GM23338 (cell line): ENCODE measurements at regions not wholly inside any gene's neighbourhood (a gene's known extent, or its start where the extent isn't known, plus 50 kb on each side); places are given as distances from the start of the nearest gene placed in this dataset.

Experiments used
- ATAC-seq: fragments of 200-7000 bp; cut with Tn5 transposase; 3 replicates; pipeline ENCODE4 v1.9.1; 2020
- DNase-seq: peaks from one replicate; pipeline ENCODE4 v3.0.0-alpha.2; 2015; ENCODE audit warnings: low spot score
- H2AFZ ChIP-seq: fragments of 200-600 bp; sonication (generic); 2 replicates; pipeline ENCODE4 v1.8.0; 2016; ENCODE audit warnings: antibody characterized with exemption, mild to moderate bottlenecking, moderate library complexity
- H3F3A ChIP-seq: fragments of 200-600 bp; sonication (generic); replicated peaks from 2 replicates; pipeline ENCODE4 v1.8.0; 2017; ENCODE audit warnings: antibody characterized with exemption, mixed run types, low read depth
- H3K27ac ChIP-seq: fragments of 200-600 bp; sonication (generic); 2 replicates; pipeline ENCODE4 v1.6.1; 2016; ENCODE audit warnings: low read depth
- H3K27me3 ChIP-seq: fragments of 200-600 bp; sonication (generic); 2 replicates; pipeline ENCODE4 v1.8.0; 2016; ENCODE audit warnings: mild to moderate bottlenecking, mixed run types, moderate library complexity; ENCODE audit not compliant: insufficient read depth
- H3K36me3 ChIP-seq: fragments of 200-600 bp; sonication (generic); 2 replicates; pipeline ENCODE4 v1.8.0; 2016; ENCODE audit warnings: mild to moderate bottlenecking; ENCODE audit not compliant: insufficient read depth
- H3K4me1 ChIP-seq: fragments of 200-600 bp; sonication (generic); 2 replicates; pipeline ENCODE4 v1.8.0; 2016; ENCODE audit warnings: mild to moderate bottlenecking, moderate library complexity; ENCODE audit not compliant: insufficient read depth
- H3K4me2 ChIP-seq: fragments of 200-600 bp; sonication (generic); 2 replicates; pipeline ENCODE4 v1.7.1; 2017; ENCODE audit warnings: mixed run types
- H3K4me3 ChIP-seq: fragments of 200-600 bp; sonication (generic); 2 replicates; pipeline ENCODE4 v1.6.1; 2016; ENCODE audit warnings: mixed run types
- H3K79me2 ChIP-seq: fragments of 200-600 bp; sonication (generic); replicated peaks from 2 replicates; pipeline ENCODE4 v1.8.0; 2017; ENCODE audit warnings: mild to moderate bottlenecking; ENCODE audit not compliant: insufficient read depth
- H3K9me2 ChIP-seq: fragments of 200-600 bp; sonication (generic); 2 replicates; pipeline ENCODE4 v1.8.0; 2017; ENCODE audit not compliant: insufficient read depth
- H4K20me1 ChIP-seq: fragments of 200-600 bp; sonication (generic); replicated peaks from 2 replicates; pipeline ENCODE4 v1.8.0; 2017; ENCODE audit warnings: mild to moderate bottlenecking; ENCODE audit not compliant: insufficient read depth
- H3K27ac Mint-ChIP-seq: 2 replicates; pipeline ENCODE4 v1.8.0; 2020; ENCODE audit warnings: inconsistent platforms, mild to moderate bottlenecking, moderate library complexity, mixed read lengths
- H3K27me3 Mint-ChIP-seq: 3 replicates; pipeline ENCODE4 v1.8.0; 2022; ENCODE audit warnings: low read depth, mild to moderate bottlenecking, moderate library complexity, mixed read lengths, inconsistent platforms; ENCODE audit not compliant: insufficient read depth, poor library complexity
- H3K36me3 Mint-ChIP-seq: 3 replicates; pipeline ENCODE4 v1.8.0; 2021; ENCODE audit warnings: low read depth, mild to moderate bottlenecking, inconsistent platforms, moderate library complexity, mixed read lengths
- H3K4me1 Mint-ChIP-seq: 3 replicates; pipeline ENCODE4 v1.8.0; 2020; ENCODE audit warnings: mild to moderate bottlenecking, inconsistent platforms, mixed read lengths
- H3K4me3 Mint-ChIP-seq: 3 replicates; pipeline ENCODE4 v1.8.0; 2021; ENCODE audit warnings: moderate library complexity, mild to moderate bottlenecking, inconsistent platforms, mixed read lengths
- H3K9me3 Mint-ChIP-seq: 3 replicates; pipeline ENCODE4 v1.8.0; 2020; ENCODE audit warnings: moderate library complexity, mild to moderate bottlenecking, inconsistent platforms, mixed read lengths
- CREB1 ChIP-seq: fragments of 250-450 bp; sonication (Bioruptor Pico); IDR thresholded peaks from 2 replicates; pipeline ENCODE4 v1.5.0; 2020; ENCODE audit warnings: low read depth, mild to moderate bottlenecking, moderate library complexity
- NANOG ChIP-seq: IDR thresholded peaks from 2 replicates; pipeline ENCODE4 v1.6.1; 2016; ENCODE audit warnings: antibody characterized with exemption, borderline replicate concordance
- STAT1 ChIP-seq: IDR thresholded peaks from one replicate; pipeline ENCODE4 v1.6.1; 2016; ENCODE audit warnings: antibody characterized with exemption; ENCODE audit not compliant: unreplicated experiment
- ZNF114 ChIP-seq: fragments of 250-450 bp; sonication (Bioruptor Pico); IDR thresholded peaks from 2 replicates; pipeline ENCODE4 v1.5.0; 2020; ENCODE audit warnings: mild to moderate bottlenecking, moderate library complexity
- ZNF331 ChIP-seq: fragments of 250-450 bp; sonication (Bioruptor Pico); IDR thresholded peaks from 2 replicates; pipeline ENCODE4 v1.5.0; 2020; ENCODE audit warnings: low read depth, mild to moderate bottlenecking, moderate library complexity
- TF ChIP-seq, protein P1 (sequence below), 2 experiments: fragments of 200-600 bp in 1 of 2; sonication (generic) in 1 of 2; conservative IDR thresholded peaks; 2 replicates each; pipeline versions ENCODE4 v1.5.1 to v1.6.1; 2016 to 2017; ENCODE audit warnings: antibody characterized with exemption in 2 of 2, low read depth in 2 of 2, mild to moderate bottlenecking in 2 of 2, moderate library complexity in 1 of 2
- TF ChIP-seq, protein P2 (sequence below): fragments of 250-450 bp; sonication (Bioruptor Pico); IDR thresholded peaks from 2 replicates; pipeline ENCODE4 v1.5.0; 2020; ENCODE audit warnings: mild to moderate bottlenecking, moderate library complexity
- TF ChIP-seq, protein P3 (sequence below): IDR thresholded peaks from one replicate; pipeline ENCODE4 v1.6.1; 2018; ENCODE audit warnings: antibody characterized with exemption; ENCODE audit not compliant: unreplicated experiment

DNA sequence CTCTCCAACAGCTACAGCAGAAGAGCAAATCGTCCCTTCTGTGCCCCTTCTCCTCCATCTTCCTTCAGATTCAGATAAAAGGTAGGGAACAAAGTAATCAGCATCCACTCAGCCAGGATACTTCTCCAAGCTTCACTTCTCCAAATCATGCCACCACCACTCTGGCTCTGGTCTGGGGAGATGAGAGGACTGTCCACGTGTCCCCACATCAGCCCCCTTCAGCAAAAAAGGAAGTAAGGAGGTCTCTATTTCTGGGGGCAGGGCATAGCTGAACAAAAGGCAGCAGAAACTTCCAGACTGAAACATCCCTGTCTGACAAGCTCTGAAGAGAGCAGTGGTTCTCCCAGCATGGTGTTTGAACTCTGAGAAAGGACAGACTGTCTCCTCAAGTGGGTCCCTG, 116.9 kb downstream of the C5orf15 start:
- TF ChIP-seq CREB1 (CRISPR knock-in tag) (no peak), ZNF331 (no peak), ZNF114 (no peak), NANOG (no peak), STAT1 (no peak)
- TF ChIP-seq, protein P1, sequence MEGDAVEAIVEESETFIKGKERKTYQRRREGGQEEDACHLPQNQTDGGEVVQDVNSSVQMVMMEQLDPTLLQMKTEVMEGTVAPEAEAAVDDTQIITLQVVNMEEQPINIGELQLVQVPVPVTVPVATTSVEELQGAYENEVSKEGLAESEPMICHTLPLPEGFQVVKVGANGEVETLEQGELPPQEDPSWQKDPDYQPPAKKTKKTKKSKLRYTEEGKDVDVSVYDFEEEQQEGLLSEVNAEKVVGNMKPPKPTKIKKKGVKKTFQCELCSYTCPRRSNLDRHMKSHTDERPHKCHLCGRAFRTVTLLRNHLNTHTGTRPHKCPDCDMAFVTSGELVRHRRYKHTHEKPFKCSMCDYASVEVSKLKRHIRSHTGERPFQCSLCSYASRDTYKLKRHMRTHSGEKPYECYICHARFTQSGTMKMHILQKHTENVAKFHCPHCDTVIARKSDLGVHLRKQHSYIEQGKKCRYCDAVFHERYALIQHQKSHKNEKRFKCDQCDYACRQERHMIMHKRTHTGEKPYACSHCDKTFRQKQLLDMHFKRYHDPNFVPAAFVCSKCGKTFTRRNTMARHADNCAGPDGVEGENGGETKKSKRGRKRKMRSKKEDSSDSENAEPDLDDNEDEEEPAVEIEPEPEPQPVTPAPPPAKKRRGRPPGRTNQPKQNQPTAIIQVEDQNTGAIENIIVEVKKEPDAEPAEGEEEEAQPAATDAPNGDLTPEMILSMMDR (conservative IDR thresholded peaks at IDR 0.05; ENCODE audit: low read depth in 2 of 2): no peak
- TF ChIP-seq, protein P2, sequence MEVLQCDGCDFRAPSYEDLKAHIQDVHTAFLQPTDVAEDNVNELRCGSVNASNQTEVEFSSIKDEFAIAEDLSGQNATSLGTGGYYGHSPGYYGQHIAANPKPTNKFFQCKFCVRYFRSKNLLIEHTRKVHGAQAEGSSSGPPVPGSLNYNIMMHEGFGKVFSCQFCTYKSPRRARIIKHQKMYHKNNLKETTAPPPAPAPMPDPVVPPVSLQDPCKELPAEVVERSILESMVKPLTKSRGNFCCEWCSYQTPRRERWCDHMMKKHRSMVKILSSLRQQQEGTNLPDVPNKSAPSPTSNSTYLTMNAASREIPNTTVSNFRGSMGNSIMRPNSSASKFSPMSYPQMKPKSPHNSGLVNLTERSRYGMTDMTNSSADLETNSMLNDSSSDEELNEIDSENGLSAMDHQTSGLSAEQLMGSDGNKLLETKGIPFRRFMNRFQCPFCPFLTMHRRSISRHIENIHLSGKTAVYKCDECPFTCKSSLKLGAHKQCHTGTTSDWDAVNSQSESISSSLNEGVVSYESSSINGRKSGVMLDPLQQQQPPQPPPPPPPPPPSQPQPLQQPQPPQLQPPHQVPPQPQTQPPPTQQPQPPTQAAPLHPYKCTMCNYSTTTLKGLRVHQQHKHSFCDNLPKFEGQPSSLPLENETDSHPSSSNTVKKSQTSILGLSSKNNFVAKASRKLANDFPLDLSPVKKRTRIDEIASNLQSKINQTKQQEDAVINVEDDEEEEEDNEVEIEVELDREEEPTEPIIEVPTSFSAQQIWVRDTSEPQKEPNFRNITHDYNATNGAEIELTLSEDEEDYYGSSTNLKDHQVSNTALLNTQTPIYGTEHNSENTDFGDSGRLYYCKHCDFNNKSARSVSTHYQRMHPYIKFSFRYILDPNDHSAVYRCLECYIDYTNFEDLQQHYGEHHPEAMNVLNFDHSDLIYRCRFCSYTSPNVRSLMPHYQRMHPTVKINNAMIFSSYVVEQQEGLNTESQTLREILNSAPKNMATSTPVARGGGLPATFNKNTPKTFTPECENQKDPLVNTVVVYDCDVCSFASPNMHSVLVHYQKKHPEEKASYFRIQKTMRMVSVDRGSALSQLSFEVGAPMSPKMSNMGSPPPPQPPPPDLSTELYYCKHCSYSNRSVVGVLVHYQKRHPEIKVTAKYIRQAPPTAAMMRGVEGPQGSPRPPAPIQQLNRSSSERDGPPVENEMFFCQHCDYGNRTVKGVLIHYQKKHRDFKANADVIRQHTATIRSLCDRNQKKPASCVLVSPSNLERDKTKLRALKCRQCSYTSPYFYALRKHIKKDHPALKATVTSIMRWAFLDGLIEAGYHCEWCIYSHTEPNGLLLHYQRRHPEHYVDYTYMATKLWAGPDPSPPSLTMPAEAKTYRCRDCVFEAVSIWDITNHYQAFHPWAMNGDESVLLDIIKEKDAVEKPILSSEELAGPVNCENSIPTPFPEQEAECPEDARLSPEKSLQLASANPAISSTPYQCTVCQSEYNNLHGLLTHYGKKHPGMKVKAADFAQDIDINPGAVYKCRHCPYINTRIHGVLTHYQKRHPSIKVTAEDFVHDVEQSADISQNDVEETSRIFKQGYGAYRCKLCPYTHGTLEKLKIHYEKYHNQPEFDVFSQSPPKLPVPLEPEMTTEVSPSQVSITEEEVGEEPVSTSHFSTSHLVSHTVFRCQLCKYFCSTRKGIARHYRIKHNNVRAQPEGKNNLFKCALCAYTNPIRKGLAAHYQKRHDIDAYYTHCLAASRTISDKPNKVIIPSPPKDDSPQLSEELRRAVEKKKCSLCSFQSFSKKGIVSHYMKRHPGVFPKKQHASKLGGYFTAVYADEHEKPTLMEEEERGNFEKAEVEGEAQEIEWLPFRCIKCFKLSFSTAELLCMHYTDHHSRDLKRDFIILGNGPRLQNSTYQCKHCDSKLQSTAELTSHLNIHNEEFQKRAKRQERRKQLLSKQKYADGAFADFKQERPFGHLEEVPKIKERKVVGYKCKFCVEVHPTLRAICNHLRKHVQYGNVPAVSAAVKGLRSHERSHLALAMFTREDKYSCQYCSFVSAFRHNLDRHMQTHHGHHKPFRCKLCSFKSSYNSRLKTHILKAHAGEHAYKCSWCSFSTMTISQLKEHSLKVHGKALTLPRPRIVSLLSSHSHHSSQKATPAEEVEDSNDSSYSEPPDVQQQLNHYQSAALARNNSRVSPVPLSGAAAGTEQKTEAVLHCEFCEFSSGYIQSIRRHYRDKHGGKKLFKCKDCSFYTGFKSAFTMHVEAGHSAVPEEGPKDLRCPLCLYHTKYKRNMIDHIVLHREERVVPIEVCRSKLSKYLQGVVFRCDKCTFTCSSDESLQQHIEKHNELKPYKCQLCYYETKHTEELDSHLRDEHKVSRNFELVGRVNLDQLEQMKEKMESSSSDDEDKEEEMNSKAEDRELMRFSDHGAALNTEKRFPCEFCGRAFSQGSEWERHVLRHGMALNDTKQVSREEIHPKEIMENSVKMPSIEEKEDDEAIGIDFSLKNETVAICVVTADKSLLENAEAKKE (CRISPR knock-in tag): no peak
- TF ChIP-seq, protein P3, sequence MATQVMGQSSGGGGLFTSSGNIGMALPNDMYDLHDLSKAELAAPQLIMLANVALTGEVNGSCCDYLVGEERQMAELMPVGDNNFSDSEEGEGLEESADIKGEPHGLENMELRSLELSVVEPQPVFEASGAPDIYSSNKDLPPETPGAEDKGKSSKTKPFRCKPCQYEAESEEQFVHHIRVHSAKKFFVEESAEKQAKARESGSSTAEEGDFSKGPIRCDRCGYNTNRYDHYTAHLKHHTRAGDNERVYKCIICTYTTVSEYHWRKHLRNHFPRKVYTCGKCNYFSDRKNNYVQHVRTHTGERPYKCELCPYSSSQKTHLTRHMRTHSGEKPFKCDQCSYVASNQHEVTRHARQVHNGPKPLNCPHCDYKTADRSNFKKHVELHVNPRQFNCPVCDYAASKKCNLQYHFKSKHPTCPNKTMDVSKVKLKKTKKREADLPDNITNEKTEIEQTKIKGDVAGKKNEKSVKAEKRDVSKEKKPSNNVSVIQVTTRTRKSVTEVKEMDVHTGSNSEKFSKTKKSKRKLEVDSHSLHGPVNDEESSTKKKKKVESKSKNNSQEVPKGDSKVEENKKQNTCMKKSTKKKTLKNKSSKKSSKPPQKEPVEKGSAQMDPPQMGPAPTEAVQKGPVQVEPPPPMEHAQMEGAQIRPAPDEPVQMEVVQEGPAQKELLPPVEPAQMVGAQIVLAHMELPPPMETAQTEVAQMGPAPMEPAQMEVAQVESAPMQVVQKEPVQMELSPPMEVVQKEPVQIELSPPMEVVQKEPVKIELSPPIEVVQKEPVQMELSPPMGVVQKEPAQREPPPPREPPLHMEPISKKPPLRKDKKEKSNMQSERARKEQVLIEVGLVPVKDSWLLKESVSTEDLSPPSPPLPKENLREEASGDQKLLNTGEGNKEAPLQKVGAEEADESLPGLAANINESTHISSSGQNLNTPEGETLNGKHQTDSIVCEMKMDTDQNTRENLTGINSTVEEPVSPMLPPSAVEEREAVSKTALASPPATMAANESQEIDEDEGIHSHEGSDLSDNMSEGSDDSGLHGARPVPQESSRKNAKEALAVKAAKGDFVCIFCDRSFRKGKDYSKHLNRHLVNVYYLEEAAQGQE: no peak
- no peaks in the 10 kb centered on the region for H3K79me2 ChIP-seq
- no peaks in the 10 kb centered on the region for H3F3A ChIP-seq
- no peak for ATAC-seq
- Mint-ChIP-seq H3K36me3 (peaks cover 1% of the 10 kb centered on the region; the same call in 1 of the 3 replicates), H3K4me3 (no peak overlapping the region), H3K27ac (no peak overlapping the region), H3K4me1 (peaks cover 4% of the 10 kb centered on the region; the same call in 2 of the 3 replicates), H3K27me3 (peaks cover 7% of the 10 kb centered on the region), H3K9me3 (peaks cover under 1% of the 10 kb centered on the region; the same call in 1 of the 3 replicates)
- H2AFZ ChIP-seq: no peak overlapping the region
- no peaks in the 10 kb centered on the region for H3K36me3 ChIP-seq
- H3K9me2 ChIP-seq: no peaks in the 10 kb centered on the region
- no peak overlapping the region for H3K27ac ChIP-seq
- H3K4me1 ChIP-seq: no peaks in the 10 kb centered on the region
- no peaks in the 10 kb centered on the region for H4K20me1 ChIP-seq
- no peaks in the 10 kb centered on the region for H3K27me3 ChIP-seq
- no peak overlapping the region for H3K4me2 ChIP-seq
- no peak overlapping the region for H3K4me3 ChIP-seq
- no peak for DNase-seq
